ENCODE measurements at regions not wholly inside any gene's neighbourhood (a gene's known extent, or its start where the extent isn't known, plus 50 kb on each side); places are given as distances from the start of the nearest gene placed in this dataset.

- no peak for TF ChIP-seq POLR2A (IDR thresholded peaks at IDR 0.05)
- no peak for TF ChIP-seq CTCF (IDR thresholded peaks at IDR 0.05)
Observed at GRCh38 chr2:215697003-215697402, 261.1 kb upstream of the FN1 start.

Data from right lobe of liver (tissue), 4 donors.